ENCODE measurements at regions not wholly inside any gene's neighbourhood (a gene's known extent, or its start where the extent isn't known, plus 50 kb on each side); places are given as distances from the start of the nearest gene placed in this dataset.

- ATAC-seq = no peak
- Histone ChIP-seq H3F3A (replicated peaks; ENCODE audit: low read depth) (no peaks in the 10 kb centered on the region), H3K36me3 (ENCODE audit: insufficient read depth) (no peaks in the 10 kb centered on the region), H4K20me1 (replicated peaks; ENCODE audit: insufficient read depth) (no peaks in the 10 kb centered on the region), H3K4me1 (ENCODE audit: insufficient read depth) (no peaks in the 10 kb centered on the region), H2AFZ (no peak overlapping the region), H3K9me2 (ENCODE audit: insufficient read depth) (peaks cover 5% of the 10 kb centered on the region; the same call in 1 of the 2 replicates), H3K4me3 (no peak overlapping the region), H3K79me2 (replicated peaks; ENCODE audit: insufficient read depth) (no peaks in the 10 kb centered on the region), H3K27ac (ENCODE audit: low read depth) (no peak overlapping the region), H3K27me3 (ENCODE audit: insufficient read depth) (no peaks in the 10 kb centered on the region), H3K4me2 (no peak overlapping the region)
- H3K27ac Mint-ChIP-seq = no peak overlapping the region
- no peak overlapping the region for H3K4me3 Mint-ChIP-seq
- peaks cover 4% of the 10 kb centered on the region for H3K27me3 Mint-ChIP-seq (ENCODE audit: insufficient read depth, low read depth, poor library complexity)
- peaks cover 4% of the 10 kb centered on the region; the same call in 1 of the 3 replicates for H3K9me3 Mint-ChIP-seq
- H3K4me1 Mint-ChIP-seq = no peaks in the 10 kb centered on the region
- H3K36me3 Mint-ChIP-seq (ENCODE audit: low read depth) = no peaks in the 10 kb centered on the region
- DNase-seq (ENCODE audit: low spot score) = no peak
- TF ChIP-seq ZNF462 (CRISPR knock-in tag; IDR thresholded peaks at IDR 0.05) = no peak
Observed at GRCh38 chr5:111830333-111830732, 73.3 kb upstream of the NREP start.

- Histone ChIP-seq H3K27me3 (ENCODE audit: insufficient read depth) (no peaks in the 10 kb centered on the region), H3K36me3 (ENCODE audit: insufficient read depth) (no peaks in the 10 kb centered on the region), H4K20me1 (replicated peaks; ENCODE audit: insufficient read depth) (no peaks in the 10 kb centered on the region), H3K4me2 (no peak overlapping the region), H2AFZ (no peak overlapping the region), H3K27ac (ENCODE audit: low read depth) (no peak overlapping the region), H3K9me2 (ENCODE audit: insufficient read depth) (peaks cover 5% of the 10 kb centered on the region; the same call in 1 of the 2 replicates), H3F3A (replicated peaks; ENCODE audit: low read depth) (no peaks in the 10 kb centered on the region), H3K4me3 (no peak overlapping the region), H3K79me2 (replicated peaks; ENCODE audit: insufficient read depth) (no peaks in the 10 kb centered on the region), H3K4me1 (ENCODE audit: insufficient read depth) (no peaks in the 10 kb centered on the region)
- no peak for ATAC-seq
- no peak overlapping the region for H3K4me3 Mint-ChIP-seq
- no peak for DNase-seq (ENCODE audit: low spot score)
- H3K9me3 Mint-ChIP-seq = peaks cover 4% of the 10 kb centered on the region; the same call in 1 of the 3 replicates
- H3K27ac Mint-ChIP-seq = no peak overlapping the region
- H3K27me3 Mint-ChIP-seq (ENCODE audit: insufficient read depth, low read depth, poor library complexity) = peaks cover 4% of the 10 kb centered on the region
- no peaks in the 10 kb centered on the region for H3K4me1 Mint-ChIP-seq
- no peaks in the 10 kb centered on the region for H3K36me3 Mint-ChIP-seq (ENCODE audit: low read depth)
- TF ChIP-seq STAT1 (IDR thresholded peaks at IDR 0.05; ENCODE audit: unreplicated experiment) = no peak
- no peak for TF ChIP-seq ETS1 (IDR thresholded peaks at IDR 0.05)
- TF ChIP-seq JUNB (IDR thresholded peaks at IDR 0.05; ENCODE audit: unreplicated experiment) = no peak
- no peak for TF ChIP-seq ZNF331 (CRISPR knock-in tag; IDR thresholded peaks at IDR 0.05; ENCODE audit: low read depth)
- TF ChIP-seq EZH2 (IDR thresholded peaks at IDR 0.05; ENCODE audit: low read depth, unreplicated experiment) = no peak
- no peak for TF ChIP-seq REST (IDR thresholded peaks at IDR 0.05; ENCODE audit: unreplicated experiment)
- no peak for TF ChIP-seq NANOG (IDR thresholded peaks at IDR 0.05; ENCODE audit: borderline replicate concordance)
- TF ChIP-seq ZNF114 (CRISPR knock-in tag; IDR thresholded peaks at IDR 0.05) = no peak
- no peak for TF ChIP-seq CREB1 (CRISPR knock-in tag; IDR thresholded peaks at IDR 0.05; ENCODE audit: low read depth)
Observed at GRCh38 chr5:111829701-111830100, 72.7 kb upstream of the NREP start.

Measured in GM23338 (cell line).